Gastroesophageal sphincter (tissue), 3 donors: ENCODE measurements at regions not wholly inside any gene's neighbourhood (a gene's known extent, or its start where the extent isn't known, plus 50 kb on each side); places are given as distances from the start of the nearest gene placed in this dataset.
"Not testable (repeated sequence)": the region's sequence is repeated elsewhere in the genome, so short reads cannot be mapped to it uniquely, and the experiment has no call there.

ENCODE experiments used
- CTCF ChIP-seq, 4 experiments: fragments of 200-600 bp in 2 of 4; fragments of 450-650 bp in 2 of 4; sonication (generic) in 1 of 4; IDR thresholded peaks; one replicate each; pipeline ENCODE4 v1.5.1; 2017 to 2019; ENCODE audit warnings: antibody characterized with exemption in 4 of 4, mild to moderate bottlenecking in 2 of 4, moderate library complexity in 2 of 4
- EP300 ChIP-seq: sonication (generic); formaldehyde crosslinking; IDR thresholded peaks from one replicate; pipeline ENCODE4 v1.6.1; 2017; ENCODE audit warnings: antibody characterized with exemption, mild to moderate bottlenecking
- POLR2A ChIP-seq, 2 donors: fragments of 450-650 bp; IDR thresholded peaks; one replicate each; pipeline ENCODE4 v1.6.1; 2017; ENCODE audit warnings: antibody characterized with exemption in 2 of 2, mild to moderate bottlenecking in 2 of 2, moderate library complexity in 1 of 2
- POLR2AphosphoS5 ChIP-seq: sonication (generic); formaldehyde crosslinking; IDR thresholded peaks from one replicate; pipeline ENCODE4 v1.6.1; 2017; ENCODE audit warnings: antibody characterized with exemption

DNA sequence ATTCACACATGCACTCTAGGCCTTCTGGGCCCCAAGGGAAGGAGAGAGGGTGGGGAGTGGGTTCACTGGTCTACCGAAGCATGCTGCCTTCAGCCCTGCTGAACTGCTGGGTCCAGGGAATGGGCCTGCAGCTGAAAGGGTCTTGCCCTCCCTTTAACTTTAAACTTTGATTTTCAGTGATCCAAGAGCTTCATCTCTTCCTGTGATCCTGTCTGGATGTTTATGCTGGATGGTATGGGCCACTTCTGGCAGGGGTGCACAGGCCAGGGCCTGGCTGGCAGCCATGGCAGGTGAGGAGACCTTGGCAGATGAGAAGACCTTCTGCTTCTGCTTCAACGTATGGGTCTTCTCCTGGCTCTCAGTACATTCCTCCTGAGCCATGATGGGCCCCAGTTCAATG, 156.7 kb downstream of the KCNJ18 start:
- not testable (repeated sequence) for TF ChIP-seq POLR2A (IDR thresholded peaks at IDR 0.05); CTCF (IDR thresholded peaks at IDR 0.05); POLR2AphosphoS5; EP300
